HuH-7 (cell line): ENCODE measurements at regions not wholly inside any gene's neighbourhood (a gene's known extent, or its start where the extent isn't known, plus 50 kb on each side); places are given as distances from the start of the nearest gene placed in this dataset.
"Not testable (repeated sequence)": the region's sequence is repeated elsewhere in the genome, so short reads cannot be mapped to it uniquely, and the experiment has no call there.

Experiments
- DNase-seq: peaks from one replicate; pipeline ENCODE4 v3.0.0; 2011; ENCODE audit warnings: low spot score

- DNase-seq: no peak
Measured at GRCh38 chr7:156014201-156014600, 201.9 kb upstream of the SHH start.

- no peak for DNase-seq
Measured at GRCh38 chr7:156012412-156012811, 200.1 kb upstream of the SHH start.

- no peak for DNase-seq
Measured at GRCh38 chr7:156009569-156009968, 197.3 kb upstream of the SHH start.

GRCh38 chr7:156006876-156007275 lies 194.6 kb upstream of the SHH start:
- DNase-seq: not testable (repeated sequence)

GRCh38 chr7:156006024-156006423 lies 193.8 kb upstream of the SHH start:
- DNase-seq: no peak

- no peak for DNase-seq
Measured at GRCh38 chr7:156005202-156005691, 193.0 kb upstream of the SHH start.

- DNase-seq: no peak
Measured at GRCh38 chr7:156004265-156005201, 192.3 kb upstream of the SHH start.

GRCh38 chr7:156003220-156004162 lies 191.2 kb upstream of the SHH start:
- no peak for DNase-seq

- no peak for DNase-seq
Measured at GRCh38 chr7:156002362-156003066, 190.3 kb upstream of the SHH start.

- no peak for DNase-seq
Measured at GRCh38 chr7:156001496-156002260, 189.4 kb upstream of the SHH start.

- no peak for DNase-seq
Measured at GRCh38 chr7:156000601-156001396, 188.5 kb upstream of the SHH start.

- no peak for DNase-seq
Measured at GRCh38 chr7:155999631-156000489, 187.6 kb upstream of the SHH start.

- no peak for DNase-seq
Measured at GRCh38 chr7:155998766-155999630, 186.7 kb upstream of the SHH start.

GRCh38 chr7:155998328-155998691 lies 186.0 kb upstream of the SHH start:
- no peak for DNase-seq

GRCh38 chr7:155997431-155998327 lies 185.4 kb upstream of the SHH start:
- no peak for DNase-seq

GRCh38 chr7:155996718-155997280 lies 184.5 kb upstream of the SHH start:
- DNase-seq: no peak

- no peak for DNase-seq
Measured at GRCh38 chr7:155995183-155995612, 182.9 kb upstream of the SHH start.
